HAP-1 (cell line): ENCODE measurements at regions not wholly inside any gene's neighbourhood (a gene's known extent, or its start where the extent isn't known, plus 50 kb on each side); places are given as distances from the start of the nearest gene placed in this dataset.
A peak's percentile ranks its signal among the peaks of the same experiment; 100 is the strongest.
"Not testable (repeated sequence)": the region's sequence is repeated elsewhere in the genome, so short reads cannot be mapped to it uniquely, and the experiment has no call there.

Experiments
- DNase-seq, 2 experiments: peaks; one replicate each; pipeline ENCODE4 v3.0.0-alpha.2; 2016 to 2020; ENCODE audit warnings: low spot score in 2 of 2
- H3K27me3 ChIP-seq: fragments of 250-450 bp; sonication (Bioruptor Pico); 2 replicates; pipeline ENCODE4 v1.5.1; 2020; ENCODE audit warnings: low read depth, mild to moderate bottlenecking, moderate library complexity
- H3K36me3 ChIP-seq: fragments of 250-450 bp; sonication (Bioruptor Pico); replicated peaks from 2 replicates; pipeline ENCODE4 v1.5.1; 2020; ENCODE audit warnings: mild to moderate bottlenecking
- H3K4me1 ChIP-seq: fragments of 250-450 bp; sonication (Bioruptor Pico); 2 replicates; pipeline ENCODE4 v1.5.1; 2020; ENCODE audit warnings: mild to moderate bottlenecking
- H3K4me3 ChIP-seq: fragments of 250-450 bp; sonication (Bioruptor Pico); 2 replicates; pipeline ENCODE4 v1.5.1; 2020; ENCODE audit warnings: mild to moderate bottlenecking, moderate library complexity
- H3K9me3 ChIP-seq: fragments of 250-450 bp; sonication (Bioruptor Pico); 2 replicates; pipeline ENCODE4 v1.5.1; 2020; ENCODE audit warnings: mild to moderate bottlenecking, moderate library complexity
- in situ Hi-C: fragments of 300-500 bp; cut with MboI; formaldehyde crosslinking; loops from 3 replicates; pipeline ENCODE4 v1.14.3; 2020; ENCODE audit warnings: low sequenced_read_pairs, inconsistent platforms, mixed read lengths

GRCh38 chr3:39558775-39559306, 91.4 kb downstream of the MOBP start:
- in situ Hi-C loops, result no loop called here
- no peaks in the 10 kb centered on the region for H3K36me3 ChIP-seq
- H3K4me1 ChIP-seq, result no peaks in the 10 kb centered on the region
- H3K27me3 ChIP-seq, result no peaks in the 10 kb centered on the region
- no peak for DNase-seq
- H3K4me3 ChIP-seq, result no peak overlapping the region
- 0 out of 2 replicates have a peak, but pooled peaks cover 2% of the 10 kb centered on the region for H3K9me3 ChIP-seq

DNA sequence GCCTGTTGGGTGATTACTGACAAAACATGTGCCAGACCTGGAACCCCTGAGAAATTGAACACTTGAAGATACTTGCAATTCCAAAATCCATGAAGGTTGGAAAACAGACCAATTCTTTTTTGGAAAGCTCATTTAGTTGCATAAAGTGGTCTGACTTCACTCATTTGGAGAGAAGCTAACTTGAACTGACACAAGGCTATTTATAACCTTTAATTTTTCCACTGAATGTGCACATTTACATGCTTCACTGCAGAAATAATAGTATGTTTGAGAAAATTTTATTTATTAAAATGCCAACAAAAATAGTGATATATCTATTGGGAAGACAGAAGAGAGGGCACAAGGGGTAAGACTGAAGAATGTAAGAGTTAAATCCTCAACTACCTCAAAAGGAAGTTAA, 92.1 kb downstream of the MOBP start:
- DNase-seq, result no peak
- no peak overlapping the region for H3K4me3 ChIP-seq
- no peaks in the 10 kb centered on the region for H3K27me3 ChIP-seq
- H3K36me3 ChIP-seq, result no peaks in the 10 kb centered on the region
- no peaks in the 10 kb centered on the region for H3K9me3 ChIP-seq
- in situ Hi-C loops, result no loop called here
- H3K4me1 ChIP-seq, result no peaks in the 10 kb centered on the region

DNA sequence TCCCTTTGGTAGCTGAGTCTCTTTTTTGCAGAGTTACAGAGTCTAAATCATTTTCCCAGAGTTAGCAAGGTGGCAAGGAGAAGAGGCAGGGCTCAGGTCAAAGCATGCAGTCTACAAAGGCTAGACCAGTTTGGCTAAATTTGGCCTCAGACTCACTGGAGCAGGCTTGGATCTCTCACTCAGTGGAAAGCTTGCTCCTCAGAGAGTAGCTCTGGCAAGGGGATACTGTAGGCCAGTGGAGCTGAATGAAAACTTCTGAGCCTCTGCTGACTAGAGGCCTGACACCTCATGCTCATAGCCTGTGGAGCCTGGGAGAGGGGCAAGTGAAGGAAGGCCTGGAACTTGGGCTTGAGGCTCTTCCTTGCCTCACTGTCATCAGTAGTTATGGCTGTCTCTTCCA, 101.0 kb downstream of the MOBP start:
- no peak overlapping the region for H3K4me3 ChIP-seq
- no peaks in the 10 kb centered on the region for H3K9me3 ChIP-seq
- no peaks in the 10 kb centered on the region for H3K36me3 ChIP-seq
- no peaks in the 10 kb centered on the region for H3K4me1 ChIP-seq
- in situ Hi-C loops, result no loop called here
- no peak for DNase-seq
- H3K27me3 ChIP-seq, result no peaks in the 10 kb centered on the region

GRCh38 chr3:39569095-39569494, 101.6 kb downstream of the MOBP start:
- H3K27me3 ChIP-seq, result no peaks in the 10 kb centered on the region
- H3K9me3 ChIP-seq, result no peaks in the 10 kb centered on the region
- no peak for DNase-seq
- in situ Hi-C loops, result no loop called here
- H3K4me3 ChIP-seq, result no peak overlapping the region
- no peaks in the 10 kb centered on the region for H3K36me3 ChIP-seq
- H3K4me1 ChIP-seq, result no peaks in the 10 kb centered on the region

DNA sequence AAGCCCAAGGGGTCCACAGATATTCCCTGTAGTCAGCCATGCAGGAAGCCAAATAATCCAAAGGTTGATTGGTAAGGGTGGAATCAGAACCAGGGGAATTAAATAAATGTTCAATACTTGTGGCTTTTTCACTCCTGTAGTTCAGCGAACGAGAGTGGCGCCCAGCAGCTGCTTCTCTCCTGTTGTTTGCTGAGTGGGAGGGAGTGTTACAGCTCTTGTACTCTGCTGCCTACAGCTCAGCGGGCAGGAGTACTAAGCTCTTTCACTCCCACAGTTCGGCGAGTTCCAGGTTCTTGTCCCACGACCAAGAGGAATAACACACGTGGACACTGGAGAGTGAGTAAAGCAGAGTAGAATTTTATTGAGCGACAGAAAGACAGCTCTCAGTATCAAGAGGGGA, 105.9 kb downstream of the MOBP start:
- no peaks in the 10 kb centered on the region; the same call in 1 of the 2 replicates for H3K4me1 ChIP-seq
- no peaks in the 10 kb centered on the region for H3K9me3 ChIP-seq
- DNase-seq, result no peak
- peaks cover 4% of the 10 kb centered on the region for H3K27me3 ChIP-seq
- in situ Hi-C loops, result no loop called here
- no peaks in the 10 kb centered on the region for H3K36me3 ChIP-seq
- H3K4me3 ChIP-seq, result no peak overlapping the region

GRCh38 chr3:39577541-39577940, 110.1 kb downstream of the MOBP start:
- peak in 1 of 2 experiments; percentile 12 for DNase-seq
- H3K4me1 ChIP-seq, result no peaks in the 10 kb centered on the region; the same call in 1 of the 2 replicates
- no peaks in the 10 kb centered on the region for H3K9me3 ChIP-seq
- in situ Hi-C loops, result no loop called here
- H3K4me3 ChIP-seq, result no peak overlapping the region
- peaks cover 4% of the 10 kb centered on the region for H3K27me3 ChIP-seq
- no peaks in the 10 kb centered on the region for H3K36me3 ChIP-seq

DNA sequence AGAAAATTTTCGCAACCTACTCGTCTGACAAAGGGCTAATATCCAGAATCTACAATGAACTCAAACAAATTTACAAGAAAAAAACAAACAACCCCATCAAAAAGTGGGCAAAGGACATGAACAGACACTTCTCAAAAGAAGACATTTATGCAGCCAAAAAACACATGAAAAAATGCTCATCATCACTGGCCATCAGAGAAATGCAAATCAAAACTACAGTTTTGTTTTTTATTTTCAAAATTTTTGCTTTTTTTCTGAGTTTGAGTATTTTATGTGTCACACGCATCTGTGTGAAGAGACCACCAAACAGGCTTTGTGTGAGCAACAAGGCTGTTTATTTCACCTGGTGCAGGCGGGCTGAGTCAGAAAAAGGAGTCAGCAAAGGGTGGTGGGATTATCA, 118.7 kb downstream of the MOBP start:
- H3K36me3 ChIP-seq, H3K27me3 ChIP-seq, H3K9me3 ChIP-seq, H3K4me3 ChIP-seq, in situ Hi-C loops, DNase-seq, H3K4me1 ChIP-seq: not testable (repeated sequence)

DNA sequence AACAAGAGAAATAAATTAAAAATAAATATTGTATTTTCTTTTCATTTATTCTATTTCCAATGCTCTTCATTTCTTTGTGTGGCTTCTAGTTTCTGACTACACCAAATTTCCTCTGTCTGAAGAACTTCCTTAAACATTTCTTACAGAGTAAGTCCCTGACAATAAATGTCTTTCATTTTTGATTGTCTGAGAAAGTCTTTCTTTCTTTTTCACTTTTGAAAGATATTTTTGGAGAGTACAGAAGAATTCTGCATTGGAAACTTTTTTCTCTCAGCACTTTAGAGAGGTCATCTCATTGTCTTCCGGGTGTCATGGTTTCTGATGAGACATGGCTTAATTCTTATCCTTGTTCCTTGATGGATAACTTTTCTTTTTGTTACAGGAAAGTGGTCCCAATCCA, 119.6 kb downstream of the MOBP start:
- Histone ChIP-seq H3K4me1 (no peaks in the 10 kb centered on the region), H3K27me3 (no peaks in the 10 kb centered on the region), H3K4me3 (no peak overlapping the region), H3K9me3 (no peaks in the 10 kb centered on the region), H3K36me3 (no peaks in the 10 kb centered on the region)
- in situ Hi-C loops, result no loop called here
- DNase-seq, result no peak

- in situ Hi-C loops, result no loop called here
- Histone ChIP-seq H3K4me3 (no peak overlapping the region), H3K9me3 (no peaks in the 10 kb centered on the region), H3K36me3 (no peaks in the 10 kb centered on the region), H3K4me1 (no peaks in the 10 kb centered on the region), H3K27me3 (no peaks in the 10 kb centered on the region)
- no peak for DNase-seq
Measured at GRCh38 chr3:39590806-39591205, 123.3 kb downstream of the MOBP start.

DNA sequence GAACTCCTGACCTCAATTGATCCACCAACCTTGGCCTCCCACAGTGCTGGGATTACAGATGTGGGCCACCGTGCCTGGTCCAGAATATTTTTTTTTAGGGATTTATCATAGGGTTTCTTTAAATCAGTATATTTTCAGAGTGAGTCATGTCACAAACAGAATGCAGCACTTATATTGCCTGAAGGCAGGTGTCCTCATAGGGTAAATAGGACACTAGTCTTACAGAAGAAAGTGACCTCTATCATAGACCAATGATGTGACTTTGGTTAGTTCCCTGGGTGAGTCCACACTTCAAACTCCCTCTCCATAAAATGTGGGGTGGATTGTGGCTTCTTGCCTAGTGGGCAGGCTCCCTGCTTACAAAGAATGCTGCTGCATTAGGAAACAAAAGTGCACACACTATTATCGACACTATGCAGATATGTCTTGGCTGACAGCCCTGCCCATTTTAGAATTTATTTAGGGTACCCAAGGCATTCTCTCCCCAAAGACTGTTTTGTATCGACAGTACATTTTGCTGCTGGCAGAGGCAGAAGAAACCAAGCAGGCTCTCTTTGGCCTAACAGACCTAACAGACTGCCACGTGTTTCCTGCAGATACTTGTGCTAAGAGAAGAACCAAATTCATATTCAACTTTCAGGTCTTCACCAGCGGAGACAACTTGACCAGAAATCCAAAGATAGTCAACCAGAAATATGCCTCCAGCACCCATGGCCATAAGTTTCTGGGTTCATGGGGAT, 125.0 kb downstream of the MOBP start:
- DNase-seq, result no peak

GRCh38 chr3:39593341-39593740, 125.9 kb downstream of the MOBP start:
- in situ Hi-C loops, result no loop called here
- no peaks in the 10 kb centered on the region for H3K4me1 ChIP-seq
- no peaks in the 10 kb centered on the region for H3K9me3 ChIP-seq
- no peak for DNase-seq
- H3K27me3 ChIP-seq, result no peaks in the 10 kb centered on the region
- no peaks in the 10 kb centered on the region for H3K36me3 ChIP-seq
- no peak overlapping the region for H3K4me3 ChIP-seq

More for the DNA sequence above, 125.0 kb downstream of the MOBP start:
- no peaks in the 10 kb centered on the region for H3K27me3 ChIP-seq
- H3K9me3 ChIP-seq, result no peaks in the 10 kb centered on the region
- in situ Hi-C loops, result no loop called here
- no peaks in the 10 kb centered on the region for H3K36me3 ChIP-seq
- H3K4me1 ChIP-seq, result no peaks in the 10 kb centered on the region
- H3K4me3 ChIP-seq, result no peak overlapping the region

- no peak for DNase-seq
- no peaks in the 10 kb centered on the region for H3K4me1 ChIP-seq
- H3K4me3 ChIP-seq, result no peak overlapping the region
- in situ Hi-C loops, result no loop called here
- H3K36me3 ChIP-seq, result no peaks in the 10 kb centered on the region
- H3K27me3 ChIP-seq, result no peaks in the 10 kb centered on the region
- no peaks in the 10 kb centered on the region for H3K9me3 ChIP-seq
Measured at GRCh38 chr3:39601241-39601640, 133.8 kb downstream of the MOBP start.

GRCh38 chr3:39605837-39606236, 138.4 kb downstream of the MOBP start:
- H3K27me3 ChIP-seq, result 0 out of 2 replicates have a peak, but pooled peaks cover 3% of the 10 kb centered on the region
- no peaks in the 10 kb centered on the region for H3K9me3 ChIP-seq
- DNase-seq, result no peak
- H3K4me1 ChIP-seq, result no peaks in the 10 kb centered on the region
- no peaks in the 10 kb centered on the region for H3K36me3 ChIP-seq
- in situ Hi-C loops, result no loop called here
- H3K4me3 ChIP-seq, result no peak overlapping the region

DNA sequence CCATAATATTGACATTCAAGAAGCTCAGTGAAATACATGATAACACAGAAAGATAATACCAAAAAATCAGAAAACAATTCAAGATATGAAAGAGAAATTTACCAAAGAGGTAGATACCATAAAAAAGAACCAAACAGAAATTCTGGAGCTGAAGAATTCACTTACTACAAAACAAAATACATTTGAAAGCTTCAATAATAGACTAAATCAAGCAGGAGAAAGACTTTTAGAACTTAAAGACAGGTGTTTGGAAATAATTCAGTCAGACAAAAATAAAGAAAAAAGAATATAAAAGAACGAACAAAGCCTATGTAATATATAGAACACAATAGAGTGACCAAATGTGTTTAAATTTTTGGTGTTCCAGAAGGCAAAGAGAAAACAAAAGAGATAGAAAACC, 158.7 kb downstream of the MOBP start:
- Histone ChIP-seq H3K9me3 (no peaks in the 10 kb centered on the region), H3K4me3 (no peak overlapping the region), H3K27me3 (no peaks in the 10 kb centered on the region; the same call in 1 of the 2 replicates), H3K36me3 (no peaks in the 10 kb centered on the region), H3K4me1 (no peaks in the 10 kb centered on the region)
- in situ Hi-C loops, result no loop called here
- DNase-seq, result no peak
